ENCODE measurements at regions not wholly inside any gene's neighbourhood (a gene's known extent, or its start where the extent isn't known, plus 50 kb on each side); places are given as distances from the start of the nearest gene placed in this dataset.

- no peaks in the 10 kb centered on the region for H3K27me3 Mint-ChIP-seq
- H3K36me3 Mint-ChIP-seq (ENCODE audit: low read depth): no peaks in the 10 kb centered on the region
- H3K4me3 Mint-ChIP-seq: no peak overlapping the region
- H3K27ac Mint-ChIP-seq: no peak overlapping the region
- peak; percentile 28 for DNase-seq
- peaks cover 65% of the 10 kb centered on the region for H3K4me1 Mint-ChIP-seq (ENCODE audit: low read depth)
- no peaks in the 10 kb centered on the region for H3K9me3 Mint-ChIP-seq
Observed at GRCh38 chr3:72346526-72346926, 501.7 kb downstream of the SHQ1 start.

GRCh38 chr3:72345980-72346379 is 502.3 kb downstream of the SHQ1 start:
- Mint-ChIP-seq H3K4me1 (ENCODE audit: low read depth) (peaks cover 70% of the 10 kb centered on the region), H3K27me3 (no peaks in the 10 kb centered on the region), H3K36me3 (ENCODE audit: low read depth) (no peaks in the 10 kb centered on the region), H3K27ac (no peak overlapping the region), H3K4me3 (no peak overlapping the region), H3K9me3 (no peaks in the 10 kb centered on the region)
- peak; percentile 30 for DNase-seq

GRCh38 chr3:72345237-72345878 is 502.9 kb downstream of the SHQ1 start:
- no peaks in the 10 kb centered on the region for H3K9me3 Mint-ChIP-seq
- DNase-seq: peak; percentile 28
- no peaks in the 10 kb centered on the region for H3K27me3 Mint-ChIP-seq
- no peak overlapping the region for H3K27ac Mint-ChIP-seq
- H3K4me1 Mint-ChIP-seq (ENCODE audit: low read depth): peaks cover 77% of the 10 kb centered on the region
- no peaks in the 10 kb centered on the region for H3K36me3 Mint-ChIP-seq (ENCODE audit: low read depth)
- no peak overlapping the region for H3K4me3 Mint-ChIP-seq

GRCh38 chr3:72344647-72345046 is 503.6 kb downstream of the SHQ1 start:
- no peaks in the 10 kb centered on the region for H3K36me3 Mint-ChIP-seq (ENCODE audit: low read depth)
- H3K27ac Mint-ChIP-seq: no peak overlapping the region
- no peaks in the 10 kb centered on the region for H3K9me3 Mint-ChIP-seq
- no peak overlapping the region for H3K4me3 Mint-ChIP-seq
- H3K27me3 Mint-ChIP-seq: no peaks in the 10 kb centered on the region
- H3K4me1 Mint-ChIP-seq (ENCODE audit: low read depth): peaks cover 77% of the 10 kb centered on the region
- peak; percentile 12 for DNase-seq

- Mint-ChIP-seq H3K4me3 (no peak overlapping the region), H3K36me3 (ENCODE audit: low read depth) (no peaks in the 10 kb centered on the region), H3K27me3 (no peaks in the 10 kb centered on the region), H3K4me1 (ENCODE audit: low read depth) (peaks cover 77% of the 10 kb centered on the region), H3K27ac (peak overlapping the region; percentile 48), H3K9me3 (no peaks in the 10 kb centered on the region)
- peak; percentile 27 for DNase-seq
Observed at GRCh38 chr3:72344236-72344635, 504.0 kb downstream of the SHQ1 start.

GRCh38 chr3:72343078-72343477 is 505.2 kb downstream of the SHQ1 start:
- DNase-seq: peak; percentile 44
- Mint-ChIP-seq H3K27ac (peak overlapping the region; percentile 48), H3K36me3 (ENCODE audit: low read depth) (no peaks in the 10 kb centered on the region), H3K4me3 (no peak overlapping the region), H3K4me1 (ENCODE audit: low read depth) (peaks cover 75% of the 10 kb centered on the region), H3K27me3 (no peaks in the 10 kb centered on the region), H3K9me3 (no peaks in the 10 kb centered on the region)

- Mint-ChIP-seq H3K36me3 (ENCODE audit: low read depth) (no peaks in the 10 kb centered on the region), H3K9me3 (no peaks in the 10 kb centered on the region), H3K27ac (peak overlapping the region; percentile 48), H3K27me3 (no peaks in the 10 kb centered on the region), H3K4me1 (ENCODE audit: low read depth) (peaks cover 68% of the 10 kb centered on the region), H3K4me3 (no peak overlapping the region)
- peak; percentile 18 for DNase-seq
Observed at GRCh38 chr3:72342450-72342849, 505.8 kb downstream of the SHQ1 start.

GRCh38 chr3:72341920-72342319 is 506.3 kb downstream of the SHQ1 start:
- DNase-seq: peak; percentile 28
- H3K27ac Mint-ChIP-seq: no peak overlapping the region
- no peaks in the 10 kb centered on the region for H3K27me3 Mint-ChIP-seq
- H3K36me3 Mint-ChIP-seq (ENCODE audit: low read depth): no peaks in the 10 kb centered on the region
- no peak overlapping the region for H3K4me3 Mint-ChIP-seq
- H3K4me1 Mint-ChIP-seq (ENCODE audit: low read depth): peaks cover 63% of the 10 kb centered on the region
- no peaks in the 10 kb centered on the region for H3K9me3 Mint-ChIP-seq

- DNase-seq: no peak
- Mint-ChIP-seq H3K9me3 (no peaks in the 10 kb centered on the region), H3K27me3 (no peaks in the 10 kb centered on the region), H3K36me3 (ENCODE audit: low read depth) (no peaks in the 10 kb centered on the region), H3K27ac (no peak overlapping the region), H3K4me3 (no peak overlapping the region), H3K4me1 (ENCODE audit: low read depth) (peaks cover 58% of the 10 kb centered on the region)
Observed at GRCh38 chr3:72341380-72341770, 506.9 kb downstream of the SHQ1 start.

GRCh38 chr3:72340476-72341379 is 507.5 kb downstream of the SHQ1 start:
- no peak overlapping the region for H3K27ac Mint-ChIP-seq
- no peaks in the 10 kb centered on the region for H3K27me3 Mint-ChIP-seq
- H3K9me3 Mint-ChIP-seq: no peaks in the 10 kb centered on the region
- peak; percentile 32 for DNase-seq
- H3K4me1 Mint-ChIP-seq (ENCODE audit: low read depth): peaks cover 52% of the 10 kb centered on the region
- H3K4me3 Mint-ChIP-seq: no peak overlapping the region
- no peaks in the 10 kb centered on the region for H3K36me3 Mint-ChIP-seq (ENCODE audit: low read depth)

- peak; percentile 23 for DNase-seq
- Mint-ChIP-seq H3K9me3 (no peaks in the 10 kb centered on the region), H3K27ac (no peak overlapping the region), H3K36me3 (ENCODE audit: low read depth) (no peaks in the 10 kb centered on the region), H3K4me3 (no peak overlapping the region), H3K27me3 (no peaks in the 10 kb centered on the region), H3K4me1 (ENCODE audit: low read depth) (peaks cover 45% of the 10 kb centered on the region)
Observed at GRCh38 chr3:72340056-72340455, 508.2 kb downstream of the SHQ1 start.

GRCh38 chr3:72339670-72340030 is 508.6 kb downstream of the SHQ1 start:
- Mint-ChIP-seq H3K36me3 (ENCODE audit: low read depth) (no peaks in the 10 kb centered on the region), H3K4me3 (no peak overlapping the region), H3K27me3 (no peaks in the 10 kb centered on the region)

GRCh38 chr3:72338942-72339669 is 509.1 kb downstream of the SHQ1 start:
- H3K27ac Mint-ChIP-seq: no peak overlapping the region
- no peak overlapping the region for H3K4me3 Mint-ChIP-seq
- H3K27me3 Mint-ChIP-seq: no peaks in the 10 kb centered on the region
- H3K36me3 Mint-ChIP-seq (ENCODE audit: low read depth): no peaks in the 10 kb centered on the region
- no peak for DNase-seq
- no peaks in the 10 kb centered on the region for H3K9me3 Mint-ChIP-seq
- peaks cover 36% of the 10 kb centered on the region for H3K4me1 Mint-ChIP-seq (ENCODE audit: low read depth)

More at GRCh38 chr3:72339670-72340030, 508.6 kb downstream of the SHQ1 start:
- no peak overlapping the region for H3K27ac Mint-ChIP-seq
- H3K9me3 Mint-ChIP-seq: no peaks in the 10 kb centered on the region
- no peak for DNase-seq
- H3K4me1 Mint-ChIP-seq (ENCODE audit: low read depth): peaks cover 41% of the 10 kb centered on the region

GRCh38 chr3:72338082-72338941 is 509.9 kb downstream of the SHQ1 start:
- peaks cover 28% of the 10 kb centered on the region for H3K4me1 Mint-ChIP-seq (ENCODE audit: low read depth)
- no peak overlapping the region for H3K27ac Mint-ChIP-seq
- H3K9me3 Mint-ChIP-seq: no peaks in the 10 kb centered on the region
- H3K27me3 Mint-ChIP-seq: no peaks in the 10 kb centered on the region
- H3K36me3 Mint-ChIP-seq (ENCODE audit: low read depth): no peaks in the 10 kb centered on the region
- DNase-seq: peak; percentile 81
- H3K4me3 Mint-ChIP-seq: no peak overlapping the region
